ENCODE measurements at regions not wholly inside any gene's neighbourhood (a gene's known extent, or its start where the extent isn't known, plus 50 kb on each side); places are given as distances from the start of the nearest gene placed in this dataset.

- TF ChIP-seq CTCF (IDR thresholded peaks at IDR 0.05) (no peak), POLR2AphosphoS5 (IDR thresholded peaks at IDR 0.05) (no peak), POLR2A (IDR thresholded peaks at IDR 0.05) (no peak)
Measured at GRCh38 chr9:8133606-8134005, 334.0 kb upstream of the DMAC1 start.
